GM21367 (cell line): ENCODE measurements at regions not wholly inside any gene's neighbourhood (a gene's known extent, or its start where the extent isn't known, plus 50 kb on each side); places are given as distances from the start of the nearest gene placed in this dataset.

ENCODE experiments used
- ATAC-seq: cut with Tn5 transposase; IDR thresholded peaks from one replicate; pipeline ENCODE4 v1.9.1; 2021; ENCODE audit not compliant: unreplicated experiment

GRCh38 chrX:73768886-73769285 is 83.6 kb downstream of the XIST start:
- ATAC-seq, result no peak

DNA sequence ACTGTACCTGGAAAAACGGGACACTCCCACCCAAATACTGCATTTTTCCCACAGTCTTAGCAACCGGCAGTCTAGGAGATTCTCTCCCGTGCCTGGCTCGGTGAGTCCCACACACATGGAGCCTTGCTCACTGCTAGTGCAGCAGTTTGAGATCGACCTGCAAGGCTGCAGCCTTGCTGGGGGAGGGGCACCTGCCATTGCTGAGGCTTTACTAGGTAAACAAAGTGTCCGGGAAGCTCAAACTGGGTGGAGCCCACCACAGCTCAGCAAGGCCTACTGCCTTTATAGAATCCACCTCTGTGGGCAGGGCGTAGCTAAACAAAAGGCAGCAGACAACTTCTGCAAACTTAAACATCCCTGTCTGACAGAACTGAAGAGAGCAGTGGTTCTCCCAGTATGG is 84.4 kb downstream of the XIST start:
- no peak for ATAC-seq

DNA sequence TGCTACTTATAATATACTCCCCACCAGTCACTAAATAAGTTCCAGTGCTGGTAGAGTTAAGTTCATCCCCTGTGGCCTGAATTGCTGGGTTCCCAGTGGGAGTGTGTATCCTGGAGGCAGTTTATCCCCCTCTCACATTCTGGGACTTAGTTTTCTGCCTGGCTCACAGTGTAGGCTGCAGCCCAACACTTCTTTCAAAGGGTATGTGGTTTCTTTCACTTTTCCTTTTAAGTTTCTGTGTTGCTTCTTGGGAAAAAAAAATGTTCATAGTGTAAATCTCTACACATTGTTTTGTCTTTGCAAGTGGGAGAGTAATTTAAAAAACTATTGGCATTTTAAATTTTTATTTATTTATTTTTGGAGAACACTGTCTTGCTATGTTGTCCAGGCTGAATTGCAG is 85.5 kb downstream of the XIST start:
- ATAC-seq, result no peak

DNA sequence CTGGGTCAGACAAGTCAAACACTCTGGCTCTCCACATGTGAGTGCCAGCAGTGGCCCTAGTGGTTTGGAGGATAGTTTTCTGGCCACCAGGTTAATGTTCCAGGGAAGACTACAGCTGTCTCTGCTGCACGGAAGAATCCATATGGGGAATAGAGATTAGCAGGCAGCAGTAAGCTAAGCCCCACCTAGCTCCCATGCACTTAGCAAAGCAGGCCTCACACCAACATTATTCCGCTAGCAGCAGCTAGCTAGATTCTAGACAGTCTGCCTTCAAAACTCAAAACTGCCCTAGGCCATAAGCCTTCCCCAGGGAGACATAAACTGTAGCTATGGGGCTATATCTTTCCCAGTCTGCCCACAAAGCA is 86.1 kb downstream of the XIST start:
- no peak for ATAC-seq

GRCh38 chrX:73765776-73766430 is 86.6 kb downstream of the XIST start:
- ATAC-seq, result no peak

- peak; percentile 65 for ATAC-seq
Measured at GRCh38 chrX:73758250-73758649, 94.3 kb downstream of the XIST start.
